ENCODE measurements at regions not wholly inside any gene's neighbourhood (a gene's known extent, or its start where the extent isn't known, plus 50 kb on each side); places are given as distances from the start of the nearest gene placed in this dataset.

- TF ChIP-seq CTCF (IDR thresholded peaks at IDR 0.05) (no peak), POLR2A (IDR thresholded peaks at IDR 0.05) (no peak)
These were observed 93.5 kb upstream of the SPATS2L start for GRCh38 chr2:200212862-200213425.
